ENCODE measurements at regions not wholly inside any gene's neighbourhood (a gene's known extent, or its start where the extent isn't known, plus 50 kb on each side); places are given as distances from the start of the nearest gene placed in this dataset.
"Not testable (repeated sequence)": the region's sequence is repeated elsewhere in the genome, so short reads cannot be mapped to it uniquely, and the experiment has no call there.

- H3K9me3 ChIP-seq (replicated peaks in 1 of 3) = no peaks in the 10 kb centered on the region
- H3K4me1 ChIP-seq (replicated peaks in 1 of 2) = no peaks in the 10 kb centered on the region
- intact Hi-C loops (cut with DNase I) = no loop called here
- TF ChIP-seq POLR2A (IDR thresholded peaks at IDR 0.05) (no peak), CTCF (IDR thresholded peaks at IDR 0.05) (no peak)
- no peak overlapping the region for H3K4me3 ChIP-seq
- no peaks in the 10 kb centered on the region for H3K27me3 ChIP-seq
- 68 to 83% (median 78%) methylated on average over 1 of the region's 1 CpG for WGBS, 4 donors
- H3K27ac ChIP-seq = no peak overlapping the region
- no peak for DNase-seq
- no peaks in the 10 kb centered on the region for H3K36me3 ChIP-seq (replicated peaks in 1 of 2)
These were observed 586.0 kb upstream of the MDGA2 start for GRCh38 chr14:48261436-48261835.

GRCh38 chr14:48260394-48261295 is 585.2 kb upstream of the MDGA2 start:
- H3K27ac ChIP-seq; DNase-seq; H3K27me3 ChIP-seq; H3K4me1 ChIP-seq (replicated peaks in 1 of 2); intact Hi-C loops (cut with DNase I); H3K36me3 ChIP-seq (replicated peaks in 1 of 2); H3K9me3 ChIP-seq (replicated peaks in 1 of 3); H3K4me3 ChIP-seq: not testable (repeated sequence)
- WGBS, 4 donors = 89 to 92% (median 91%) methylated on average over 10 of the region's 10 CpGs

GRCh38 chr14:48259876-48260275 is 584.5 kb upstream of the MDGA2 start:
- H3K27me3 ChIP-seq; H3K36me3 ChIP-seq (replicated peaks in 1 of 2); H3K27ac ChIP-seq; H3K4me1 ChIP-seq (replicated peaks in 1 of 2); intact Hi-C loops (cut with DNase I); DNase-seq; H3K9me3 ChIP-seq (replicated peaks in 1 of 3); H3K4me3 ChIP-seq: not testable (repeated sequence)
- 88 to 97% (median 94%) methylated on average over 8 of the region's 8 CpGs for WGBS, 4 donors

- DNase-seq; H3K4me1 ChIP-seq (replicated peaks in 1 of 2); H3K27me3 ChIP-seq; H3K27ac ChIP-seq; H3K4me3 ChIP-seq; H3K36me3 ChIP-seq (replicated peaks in 1 of 2); H3K9me3 ChIP-seq (replicated peaks in 1 of 3); intact Hi-C loops (cut with DNase I): not testable (repeated sequence)
- WGBS, 4 donors = 73 to 78% (median 75%) methylated on average over 5 of the region's 5 CpGs
These were observed 583.8 kb upstream of the MDGA2 start for GRCh38 chr14:48259232-48259631.

- H3K4me1 ChIP-seq (replicated peaks in 1 of 2); intact Hi-C loops (cut with DNase I); DNase-seq; H3K4me3 ChIP-seq; H3K9me3 ChIP-seq (replicated peaks in 1 of 3); H3K27me3 ChIP-seq; H3K36me3 ChIP-seq (replicated peaks in 1 of 2); H3K27ac ChIP-seq: not testable (repeated sequence)
- WGBS, 4 donors = 73 to 83% (median 79%) methylated on average over 9 of the region's 9 CpGs
These were observed 583.3 kb upstream of the MDGA2 start for GRCh38 chr14:48258703-48259102.

- Histone ChIP-seq H3K9me3 (replicated peaks in 1 of 3) (no peaks in the 10 kb centered on the region), H3K4me3 (no peak overlapping the region), H3K27me3 (no peaks in the 10 kb centered on the region), H3K36me3 (replicated peaks in 1 of 2) (no peaks in the 10 kb centered on the region), H3K4me1 (replicated peaks in 1 of 2) (peaks cover 7 to 8% of the 10 kb centered on the region in 2 donors), H3K27ac (no peak overlapping the region)
- 82 to 92% (median 91%) methylated on average over 4 of the region's 4 CpGs for WGBS, 4 donors
- no peak for TF ChIP-seq CTCF (IDR thresholded peaks at IDR 0.05)
- no peak for TF ChIP-seq POLR2A (IDR thresholded peaks at IDR 0.05)
- DNase-seq = no peak
- intact Hi-C loops (cut with DNase I) = no loop called here
These were observed 577.6 kb upstream of the MDGA2 start for GRCh38 chr14:48253020-48253419.

Data from adrenal gland (tissue), 9 donors.